Epidermal melanocyte (primary cell): ENCODE measurements at regions not wholly inside any gene's neighbourhood (a gene's known extent, or its start where the extent isn't known, plus 50 kb on each side); places are given as distances from the start of the nearest gene placed in this dataset.

Experiments used
- DNase-seq: peaks from one replicate; pipeline ENCODE4 v3.0.0; 2011; ENCODE audit warnings: low spot score; ENCODE audit not compliant: insufficient read length

DNA sequence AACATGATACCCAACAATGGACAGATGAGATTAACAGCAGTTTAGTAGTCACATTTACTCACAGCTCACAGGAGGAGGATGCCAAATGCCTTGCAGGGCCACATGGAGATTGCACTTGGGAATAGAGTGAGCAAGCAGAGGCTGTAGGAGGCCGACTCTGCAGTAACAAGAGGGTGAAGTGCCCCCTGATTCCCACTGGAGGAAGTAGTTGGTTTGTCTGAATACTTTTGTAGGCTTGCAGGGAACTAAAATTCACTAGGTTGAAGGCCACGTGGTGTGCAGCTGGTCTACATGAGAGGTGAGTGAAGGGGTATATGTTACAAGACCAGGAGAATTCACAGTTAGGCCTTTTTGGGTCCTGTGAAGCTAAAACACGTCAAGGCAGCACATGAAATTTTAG lies 419.3 kb upstream of the TNP1 start:
- DNase-seq, result no peak

DNA sequence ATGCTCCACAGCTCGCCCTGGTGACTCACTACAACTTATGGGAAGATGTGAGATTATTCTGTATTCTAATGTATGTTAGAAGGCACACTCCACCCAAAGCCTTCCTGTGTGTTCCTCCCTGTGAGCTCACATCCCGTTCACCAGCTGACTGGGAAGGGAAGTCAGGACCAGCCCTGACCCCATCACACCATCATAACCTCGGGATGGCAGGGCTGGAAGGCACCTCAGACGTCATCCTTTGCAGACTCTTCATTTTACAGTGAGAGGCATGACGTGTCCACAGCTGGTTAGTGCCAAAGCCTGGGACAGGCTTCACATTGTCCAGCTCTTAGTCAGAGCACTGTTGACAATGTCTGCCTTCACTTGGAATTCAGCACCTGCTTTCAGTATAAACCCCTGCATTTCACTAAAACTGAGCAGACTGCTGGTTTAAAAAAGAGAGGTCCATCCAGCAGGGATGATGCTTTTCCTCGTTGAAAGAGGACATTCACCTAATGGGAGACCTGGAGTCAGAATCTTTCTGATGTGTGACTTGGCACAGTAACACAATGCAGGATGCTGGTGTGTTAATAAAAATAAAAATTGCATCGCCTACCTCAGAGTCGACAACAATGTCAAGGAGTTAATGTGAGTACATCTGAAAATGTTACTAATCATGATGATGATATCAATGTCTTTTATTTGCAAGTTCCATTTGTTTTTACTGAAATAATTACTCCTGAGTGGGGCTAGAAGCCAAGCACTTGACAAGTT lies 418.0 kb upstream of the TNP1 start:
- DNase-seq, result no peak

- DNase-seq, result no peak
Measured at GRCh38 chr2:217276433-217276832, 416.6 kb upstream of the TNP1 start.

GRCh38 chr2:217275091-217275490 lies 415.2 kb upstream of the TNP1 start:
- no peak for DNase-seq

DNA sequence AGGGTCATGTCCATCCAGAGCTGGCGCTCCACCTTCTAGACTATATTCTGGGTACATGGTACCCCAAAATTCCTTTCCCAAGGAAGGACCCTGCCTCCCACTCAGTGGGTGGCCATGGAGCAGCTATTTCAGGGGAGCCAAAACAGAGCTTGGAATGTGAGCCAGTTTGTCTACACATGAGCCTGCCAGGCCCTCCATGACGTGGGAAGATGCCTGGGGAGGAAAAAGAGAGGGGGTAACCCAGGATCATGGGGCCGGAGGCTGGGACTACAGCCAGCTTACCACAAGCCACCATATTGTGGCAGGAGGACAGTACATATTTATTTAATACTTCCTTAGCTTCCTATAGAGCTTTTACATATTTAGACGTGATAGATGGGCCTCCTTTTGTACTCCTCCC lies 414.7 kb upstream of the TNP1 start:
- no peak for DNase-seq

DNA sequence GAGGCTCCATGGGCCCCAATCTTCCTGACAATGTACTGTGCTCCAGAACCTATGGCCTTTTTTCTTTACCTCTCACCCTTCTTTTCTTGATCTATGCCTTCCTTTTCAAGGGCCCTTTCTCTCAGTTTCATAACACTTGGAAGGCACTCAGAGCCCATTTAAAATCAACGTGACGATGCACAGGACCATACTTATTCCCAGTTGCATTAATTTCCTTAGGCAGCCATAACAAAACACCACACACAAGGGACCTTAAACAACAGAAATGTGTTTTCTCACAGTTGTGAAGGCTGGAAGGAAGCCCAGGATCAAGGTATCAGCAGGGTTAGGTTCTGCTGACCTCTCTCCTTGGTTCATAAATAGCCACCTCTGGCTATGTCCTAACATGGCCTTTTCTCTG lies 414.0 kb upstream of the TNP1 start:
- DNase-seq, result no peak

- no peak for DNase-seq
Measured at GRCh38 chr2:217273162-217273561, 413.3 kb upstream of the TNP1 start.

- no peak for DNase-seq
Measured at GRCh38 chr2:217271813-217272212, 411.9 kb upstream of the TNP1 start.

DNA sequence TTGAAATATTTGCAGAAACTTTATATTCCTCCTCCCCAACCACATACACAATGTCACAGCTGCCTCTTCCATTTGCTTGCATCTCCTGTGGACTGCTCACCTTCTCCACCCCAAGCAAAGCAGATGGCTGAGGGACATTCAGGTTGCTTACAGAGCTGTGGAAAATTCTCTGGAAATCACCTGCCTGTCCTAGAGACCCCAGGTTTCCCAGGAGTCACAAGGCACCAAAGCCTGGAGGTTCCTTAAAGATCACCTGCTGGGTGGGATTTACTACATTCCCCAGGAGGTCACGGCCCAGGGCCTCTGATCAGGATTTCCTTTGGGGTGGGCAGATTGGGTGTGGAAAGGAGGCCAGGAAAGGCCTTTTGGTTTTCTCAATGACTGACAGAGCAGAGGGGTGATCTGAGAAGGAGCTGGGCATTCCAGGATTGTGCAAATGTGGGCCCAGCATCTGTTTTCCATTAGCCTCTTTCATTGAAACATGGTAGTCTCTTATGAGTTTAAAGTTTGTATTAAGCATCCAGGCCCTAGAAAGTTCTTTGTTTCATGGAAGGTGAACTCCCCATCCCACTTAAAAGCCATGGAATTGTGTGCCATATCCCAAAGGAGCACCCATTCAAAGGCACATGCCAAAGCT lies 410.7 kb upstream of the TNP1 start:
- no peak for DNase-seq

GRCh38 chr2:217269701-217270484 lies 410.0 kb upstream of the TNP1 start:
- no peak for DNase-seq

GRCh38 chr2:217268978-217269377 lies 409.1 kb upstream of the TNP1 start:
- no peak for DNase-seq

DNA sequence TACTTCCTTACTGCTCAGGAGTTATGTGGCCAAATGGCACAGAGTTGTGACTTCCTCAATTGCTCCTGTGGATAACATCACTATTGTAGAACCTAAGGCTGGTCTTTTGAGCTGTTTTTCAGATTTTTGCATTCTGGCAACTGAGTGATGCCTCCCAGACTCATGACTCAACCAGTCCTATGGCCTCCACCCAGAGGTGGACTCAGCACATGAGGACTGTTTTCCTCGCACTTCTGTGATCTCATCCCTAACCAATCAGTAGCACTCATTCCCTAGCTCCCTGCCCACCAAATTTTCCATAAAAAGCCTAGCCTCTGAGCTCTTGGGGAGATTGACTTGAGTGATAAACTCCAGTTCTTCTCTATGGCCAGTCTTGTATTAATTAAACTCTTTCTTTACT lies 407.9 kb upstream of the TNP1 start:
- DNase-seq, result no peak

GRCh38 chr2:217263756-217264155 lies 403.9 kb upstream of the TNP1 start:
- DNase-seq, result no peak

- no peak for DNase-seq
Measured at GRCh38 chr2:217262911-217263310, 403.0 kb upstream of the TNP1 start.

DNA sequence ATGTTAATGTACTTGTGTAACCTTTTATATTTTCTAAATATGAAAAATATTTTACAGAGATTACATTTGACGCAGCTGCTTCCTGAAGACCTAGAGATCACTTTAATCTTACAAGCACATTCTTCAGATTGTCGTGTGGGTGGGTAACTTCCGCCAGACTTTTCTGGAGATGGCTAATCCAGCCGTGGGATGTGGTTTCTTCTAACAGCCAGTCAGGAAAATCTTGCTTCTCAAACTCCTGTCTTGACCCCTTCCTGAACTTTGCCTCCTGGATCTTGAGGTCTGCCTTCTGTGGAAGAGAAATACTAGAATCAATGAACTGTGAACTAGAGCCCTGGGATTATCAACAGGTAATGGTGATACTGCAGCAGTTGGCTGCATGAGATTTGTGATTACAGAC lies 401.6 kb upstream of the TNP1 start:
- DNase-seq, result no peak

DNA sequence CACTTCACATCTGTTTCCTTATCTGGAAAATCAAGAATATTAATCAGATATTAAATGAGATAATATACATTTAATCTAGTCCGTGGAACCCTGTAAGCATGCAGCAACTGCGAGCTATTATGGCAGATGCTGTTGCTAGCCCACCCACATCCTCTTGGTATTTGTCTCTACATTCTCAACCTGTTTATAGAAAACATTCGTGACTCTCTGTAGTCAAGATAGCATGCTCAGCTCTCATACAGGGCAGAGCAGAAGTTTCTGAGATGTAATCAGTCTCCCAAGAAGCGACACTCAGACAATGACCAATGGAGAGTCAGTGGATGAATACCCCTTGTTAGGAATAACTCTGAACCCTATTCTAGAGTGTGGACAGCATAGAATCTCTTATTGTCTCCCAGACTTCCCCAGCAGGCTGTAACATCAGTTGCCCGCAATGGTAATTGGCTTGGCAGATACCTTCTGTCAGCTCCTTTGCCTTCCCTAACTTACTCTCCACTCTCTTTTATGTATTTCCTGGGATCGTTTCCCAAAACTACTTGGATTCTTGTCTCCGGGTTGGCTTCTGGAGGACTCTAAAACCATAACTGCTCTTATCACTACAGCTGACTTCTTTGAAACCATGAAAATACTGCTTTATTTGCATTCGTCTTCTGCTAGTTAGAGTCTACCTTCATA lies 400.7 kb upstream of the TNP1 start:
- DNase-seq, result no peak

DNA sequence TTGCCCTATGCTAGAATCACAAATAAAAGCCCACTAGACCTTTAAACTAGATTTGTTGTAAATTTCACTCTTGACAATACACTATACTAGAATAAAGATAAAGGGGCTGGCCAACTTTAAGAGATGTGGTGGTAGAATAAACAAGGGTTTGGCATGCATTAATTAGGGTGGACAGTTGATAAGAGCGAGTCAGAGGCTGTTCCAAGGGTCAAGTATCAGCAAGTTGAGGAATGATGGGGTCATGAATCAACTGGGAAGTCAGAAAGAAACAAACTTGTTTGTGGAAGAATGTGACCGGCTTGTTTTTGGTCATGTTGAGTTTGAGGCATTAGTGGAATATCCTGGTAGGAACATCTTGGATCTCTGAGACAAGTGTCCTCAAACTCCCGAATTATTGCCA lies 398.3 kb upstream of the TNP1 start:
- DNase-seq, result no peak

GRCh38 chr2:217256251-217256650 lies 396.4 kb upstream of the TNP1 start:
- DNase-seq, result no peak

DNA sequence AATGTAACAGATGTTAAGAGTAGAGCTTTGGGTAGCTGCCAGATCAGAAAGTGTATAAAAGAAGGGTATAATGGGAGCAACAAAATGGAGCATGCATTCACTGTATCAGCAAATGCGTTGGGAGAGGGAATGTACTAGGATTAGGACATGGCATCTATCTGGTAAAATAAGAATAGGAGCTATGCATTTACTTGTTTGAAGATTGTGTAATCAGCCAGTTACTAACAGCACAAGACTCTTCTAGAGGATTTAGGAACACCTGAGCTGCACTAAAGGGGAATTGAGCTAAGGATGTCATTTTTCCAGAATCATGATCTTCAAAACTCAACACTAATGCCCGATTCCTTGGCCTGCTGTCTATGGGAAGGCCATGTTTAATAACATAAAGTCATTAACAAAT lies 394.2 kb upstream of the TNP1 start:
- no peak for DNase-seq

DNA sequence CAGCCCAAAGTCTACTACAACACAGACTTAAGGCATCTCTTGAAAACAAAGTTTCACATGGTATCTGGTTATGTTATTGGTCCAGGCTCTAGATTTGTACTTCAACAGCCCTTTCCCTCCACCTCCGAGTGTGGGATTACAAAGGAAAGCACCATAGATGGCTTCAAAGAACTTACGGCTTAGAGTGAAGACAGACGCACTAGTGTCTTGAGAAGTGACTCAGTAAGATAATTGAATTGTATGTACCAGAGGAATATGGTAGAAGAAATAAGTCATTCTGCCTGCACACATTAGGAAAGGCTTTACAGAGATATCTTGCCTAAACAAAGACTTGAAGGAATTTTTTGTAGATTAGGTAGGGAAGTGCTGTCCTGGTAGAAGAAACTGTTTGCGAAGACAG lies 392.3 kb upstream of the TNP1 start:
- DNase-seq, result no peak

- DNase-seq, result no peak
Measured at GRCh38 chr2:217250013-217250524, 390.2 kb upstream of the TNP1 start.
